ENCODE measurements at regions not wholly inside any gene's neighbourhood (a gene's known extent, or its start where the extent isn't known, plus 50 kb on each side); places are given as distances from the start of the nearest gene placed in this dataset.

GRCh38 chr12:83408851-83409250 lies 722.1 kb downstream of the TMTC2 start:
- no peaks in the 10 kb centered on the region for H3K27me3 Mint-ChIP-seq (ENCODE audit: low read depth)
- no peaks in the 10 kb centered on the region for H3K4me1 Mint-ChIP-seq
- TF ChIP-seq CTCF (IDR thresholded peaks at IDR 0.05; ENCODE audit: unreplicated experiment in 3 of 3): no peak
- H3K27ac Mint-ChIP-seq: no peak overlapping the region
- H3K9me3 Mint-ChIP-seq: peaks cover 6% of the 10 kb centered on the region
- H3K4me3 Mint-ChIP-seq: no peak overlapping the region
- no peaks in the 10 kb centered on the region for H3K36me3 Mint-ChIP-seq (ENCODE audit: low read depth)

- Mint-ChIP-seq H3K36me3 (ENCODE audit: low read depth) (no peaks in the 10 kb centered on the region), H3K27me3 (ENCODE audit: low read depth) (no peaks in the 10 kb centered on the region), H3K9me3 (peaks cover 6% of the 10 kb centered on the region), H3K4me3 (no peak overlapping the region), H3K27ac (no peak overlapping the region), H3K4me1 (no peaks in the 10 kb centered on the region)
- TF ChIP-seq CTCF (IDR thresholded peaks at IDR 0.05; ENCODE audit: unreplicated experiment in 3 of 3): no peak
These were observed 721.4 kb downstream of the TMTC2 start for GRCh38 chr12:83408146-83408545.

GRCh38 chr12:83404521-83404920 lies 717.8 kb downstream of the TMTC2 start:
- no peaks in the 10 kb centered on the region for H3K36me3 Mint-ChIP-seq (ENCODE audit: low read depth)
- no peak for TF ChIP-seq CTCF (IDR thresholded peaks at IDR 0.05; ENCODE audit: unreplicated experiment in 3 of 3)
- H3K27ac Mint-ChIP-seq: no peak overlapping the region
- H3K4me1 Mint-ChIP-seq: no peaks in the 10 kb centered on the region
- H3K4me3 Mint-ChIP-seq: no peak overlapping the region
- H3K9me3 Mint-ChIP-seq: peaks cover 8% of the 10 kb centered on the region
- no peaks in the 10 kb centered on the region for H3K27me3 Mint-ChIP-seq (ENCODE audit: low read depth)

- Mint-ChIP-seq H3K27ac (no peak overlapping the region), H3K27me3 (ENCODE audit: low read depth) (no peaks in the 10 kb centered on the region), H3K36me3 (ENCODE audit: low read depth) (no peaks in the 10 kb centered on the region), H3K4me1 (peaks cover 3% of the 10 kb centered on the region), H3K9me3 (no peaks in the 10 kb centered on the region), H3K4me3 (no peak overlapping the region)
- TF ChIP-seq CTCF (IDR thresholded peaks at IDR 0.05; ENCODE audit: unreplicated experiment in 3 of 3): no peak
These were observed 703.5 kb downstream of the TMTC2 start for GRCh38 chr12:83390186-83390585.

GRCh38 chr12:83389237-83389996 lies 702.7 kb downstream of the TMTC2 start:
- H3K4me3 Mint-ChIP-seq: no peak overlapping the region
- no peaks in the 10 kb centered on the region for H3K9me3 Mint-ChIP-seq
- no peaks in the 10 kb centered on the region for H3K27me3 Mint-ChIP-seq (ENCODE audit: low read depth)
- H3K27ac Mint-ChIP-seq: no peak overlapping the region
- TF ChIP-seq CTCF (IDR thresholded peaks at IDR 0.05; ENCODE audit: unreplicated experiment in 3 of 3): peak in 1 of 3 experiments; percentile 30
- H3K4me1 Mint-ChIP-seq: peaks cover 3% of the 10 kb centered on the region
- no peaks in the 10 kb centered on the region for H3K36me3 Mint-ChIP-seq (ENCODE audit: low read depth)

- Mint-ChIP-seq H3K4me1 (peaks cover 3% of the 10 kb centered on the region), H3K27me3 (ENCODE audit: low read depth) (no peaks in the 10 kb centered on the region), H3K4me3 (no peak overlapping the region), H3K27ac (no peak overlapping the region), H3K36me3 (ENCODE audit: low read depth) (no peaks in the 10 kb centered on the region), H3K9me3 (no peaks in the 10 kb centered on the region)
- TF ChIP-seq CTCF (IDR thresholded peaks at IDR 0.05; ENCODE audit: unreplicated experiment in 3 of 3): no peak
These were observed 701.8 kb downstream of the TMTC2 start for GRCh38 chr12:83388551-83388950.
